Limb (tissue), 2 donors: ENCODE measurements at regions not wholly inside any gene's neighbourhood (a gene's known extent, or its start where the extent isn't known, plus 50 kb on each side); places are given as distances from the start of the nearest gene placed in this dataset.

Experiments used
- DNase-seq, 2 donors: peaks; one replicate each; pipeline ENCODE4 v3.0.0-alpha.2; 2016; ENCODE audit errors: extremely low spot score in 2 of 2

- DNase-seq, result peak in 1 of 2 donors; percentile 48
Observed at GRCh38 chr1:43008115-43009060, 49.7 kb upstream of the SLC2A1 start.
